Liver (tissue), 8 donors: ENCODE measurements at regions not wholly inside any gene's neighbourhood (a gene's known extent, or its start where the extent isn't known, plus 50 kb on each side); places are given as distances from the start of the nearest gene placed in this dataset.

Experiments
- DNase-seq: peaks from one replicate; pipeline ENCODE4 v3.0.0-alpha.2; 2017; ENCODE audit warnings: low spot score
- H3K27ac ChIP-seq, 2 donors: one replicate each; pipeline ENCODE4 v1.7.0; 2013; ENCODE audit warnings: inconsistent platforms in 2 of 2, low read length in 2 of 2, control low read depth in 1 of 2, low read depth in 1 of 2, mild to moderate bottlenecking in 1 of 2
- H3K27me3 ChIP-seq, 4 donors: one replicate each; pipeline versions ENCODE4 v1.6.1 to v1.7.0; 2013; ENCODE audit warnings: low read length in 3 of 4, inconsistent platforms in 1 of 4, mild to moderate bottlenecking in 1 of 4, moderate library complexity in 1 of 4; ENCODE audit not compliant: control insufficient read depth in 4 of 4, insufficient read depth in 4 of 4
- H3K36me3 ChIP-seq, 4 donors: one replicate each; pipeline versions ENCODE4 v1.6.1 to v1.7.0; 2013; ENCODE audit warnings: low read length in 3 of 4, mild to moderate bottlenecking in 3 of 4, low read depth in 1 of 4, moderate library complexity in 1 of 4; ENCODE audit not compliant: control insufficient read depth in 4 of 4, insufficient read depth in 3 of 4
- H3K4me1 ChIP-seq, 4 donors: one replicate each; pipeline versions ENCODE4 v1.6.1 to v1.7.0; 2013; ENCODE audit warnings: low read length in 3 of 4, mild to moderate bottlenecking in 3 of 4, moderate library complexity in 1 of 4; ENCODE audit not compliant: control insufficient read depth in 4 of 4, insufficient read depth in 4 of 4
- H3K4me3 ChIP-seq, 3 donors: one replicate each; pipeline versions ENCODE4 v1.6.1 to v1.7.0; 2013; ENCODE audit warnings: low read length in 3 of 3, control low read depth in 1 of 3, low read depth in 1 of 3, mild to moderate bottlenecking in 1 of 3
- H3K9ac ChIP-seq, 2 donors: one replicate each; pipeline ENCODE4 v1.7.0; 2013; ENCODE audit warnings: low read length in 2 of 2, mild to moderate bottlenecking in 2 of 2, moderate library complexity in 2 of 2, control low read depth in 1 of 2, low read depth in 1 of 2
- H3K9me3 ChIP-seq, 4 donors: one replicate each; pipeline versions ENCODE4 v1.6.1 to v1.7.0; 2013; ENCODE audit warnings: low read length in 3 of 4; ENCODE audit not compliant: control insufficient read depth in 4 of 4
- EGR1 ChIP-seq, 2 donors: IDR thresholded peaks; 2 replicates each; pipeline ENCODE4 v1.6.1; 2016 to 2018; ENCODE audit warnings: antibody characterized with exemption in 2 of 2, low read depth in 2 of 2
- FOXA1 ChIP-seq: IDR thresholded peaks from 2 replicates; pipeline ENCODE4 v1.6.1; 2016; ENCODE audit warnings: antibody characterized with exemption
- FOXA2 ChIP-seq: IDR thresholded peaks from 2 replicates; pipeline ENCODE4 v1.6.1; 2016; ENCODE audit warnings: antibody characterized with exemption
- GABPA ChIP-seq, 2 donors: IDR thresholded peaks in 1 of 2; conservative IDR thresholded peaks in 1 of 2; 2 replicates each; pipeline ENCODE4 v1.6.1; 2016; ENCODE audit warnings: antibody characterized with exemption in 2 of 2, mild to moderate bottlenecking in 1 of 2, moderate library complexity in 1 of 2
- HNF4A ChIP-seq, 2 donors: conservative IDR thresholded peaks; 2 replicates each; pipeline ENCODE4 v1.6.1; 2016; ENCODE audit warnings: antibody characterized with exemption in 2 of 2, mild to moderate bottlenecking in 2 of 2
- HNF4G ChIP-seq: IDR thresholded peaks from 2 replicates; pipeline ENCODE4 v1.6.1; 2016; ENCODE audit warnings: antibody characterized with exemption
- JUND ChIP-seq, 2 donors: IDR thresholded peaks; 2 replicates each; pipeline ENCODE4 v1.6.1; 2016; ENCODE audit warnings: antibody characterized with exemption in 2 of 2
- RAD21 ChIP-seq, 2 donors: IDR thresholded peaks; 2 replicates each; pipeline ENCODE4 v1.6.1; 2016; ENCODE audit warnings: antibody characterized with exemption in 2 of 2, mild to moderate bottlenecking in 2 of 2
- RXRA ChIP-seq, 2 donors: IDR thresholded peaks; 2 replicates each; pipeline ENCODE4 v1.6.1; 2017 to 2018; ENCODE audit warnings: antibody characterized with exemption in 2 of 2, mild to moderate bottlenecking in 1 of 2
- SP1 ChIP-seq: IDR thresholded peaks from 2 replicates; pipeline ENCODE4 v1.6.1; 2018; ENCODE audit warnings: antibody characterized with exemption, mild to moderate bottlenecking
- TAF1 ChIP-seq: conservative IDR thresholded peaks from 2 replicates; pipeline ENCODE4 v1.6.1; 2016; ENCODE audit warnings: antibody characterized with exemption, mild to moderate bottlenecking
- YY1 ChIP-seq: IDR thresholded peaks from 2 replicates; pipeline ENCODE4 v1.6.1; 2016; ENCODE audit warnings: antibody characterized with exemption, mild to moderate bottlenecking
- WGBS: extraction: QIAGEN DNeasy Blood & Tissue Kit; methylation state at CpG from one replicate; pipeline ENCODE4 v1.1.7; 2013; 5-methylcytosine and 5-hydroxymethylcytosine counted together
- TF ChIP-seq, protein P1 (sequence below): IDR thresholded peaks from 2 replicates; pipeline ENCODE4 v1.6.1; 2016; ENCODE audit warnings: antibody characterized with exemption
- TF ChIP-seq, protein P2 (sequence below): IDR thresholded peaks from 2 replicates; pipeline ENCODE4 v1.6.1; 2016; ENCODE audit warnings: antibody characterized with exemption, mild to moderate bottlenecking
- TF ChIP-seq, protein P3 (sequence below): IDR thresholded peaks from 2 replicates; pipeline ENCODE4 v1.6.1; 2016; ENCODE audit warnings: antibody characterized with exemption
- TF ChIP-seq, protein P4 (sequence below): fragments of 150-350 bp; IDR thresholded peaks from 2 replicates; pipeline ENCODE4 v1.5.1; 2017; ENCODE audit warnings: improper control_type of control experiment, low read depth, low read length; ENCODE audit not compliant: missing input control
- donor health status: healthy.
- donor health status: healthy.
- donor health status: healthy.
- donor health status: healthy.
- donor health status: healthy.

DNA sequence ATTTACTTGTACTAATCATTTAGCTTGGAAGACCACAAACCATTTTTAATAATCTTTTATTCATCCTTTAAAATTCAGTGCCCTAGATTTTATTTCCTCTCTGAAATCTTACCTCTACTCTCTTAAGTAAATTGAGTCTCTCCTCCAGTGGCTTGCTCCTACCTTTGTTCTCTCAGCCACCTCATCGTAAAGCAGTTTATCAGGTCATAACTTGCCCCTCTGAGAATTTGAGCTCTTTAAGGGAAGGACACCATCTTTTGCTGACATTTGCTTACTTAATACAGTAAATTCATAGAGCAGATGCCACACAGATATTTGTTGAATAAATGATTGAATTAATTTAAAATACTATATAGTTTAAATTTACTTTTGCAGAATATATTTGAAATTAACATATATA lies 794.3 kb downstream of the C12orf50 start (continued):
- TF ChIP-seq, protein P1, sequence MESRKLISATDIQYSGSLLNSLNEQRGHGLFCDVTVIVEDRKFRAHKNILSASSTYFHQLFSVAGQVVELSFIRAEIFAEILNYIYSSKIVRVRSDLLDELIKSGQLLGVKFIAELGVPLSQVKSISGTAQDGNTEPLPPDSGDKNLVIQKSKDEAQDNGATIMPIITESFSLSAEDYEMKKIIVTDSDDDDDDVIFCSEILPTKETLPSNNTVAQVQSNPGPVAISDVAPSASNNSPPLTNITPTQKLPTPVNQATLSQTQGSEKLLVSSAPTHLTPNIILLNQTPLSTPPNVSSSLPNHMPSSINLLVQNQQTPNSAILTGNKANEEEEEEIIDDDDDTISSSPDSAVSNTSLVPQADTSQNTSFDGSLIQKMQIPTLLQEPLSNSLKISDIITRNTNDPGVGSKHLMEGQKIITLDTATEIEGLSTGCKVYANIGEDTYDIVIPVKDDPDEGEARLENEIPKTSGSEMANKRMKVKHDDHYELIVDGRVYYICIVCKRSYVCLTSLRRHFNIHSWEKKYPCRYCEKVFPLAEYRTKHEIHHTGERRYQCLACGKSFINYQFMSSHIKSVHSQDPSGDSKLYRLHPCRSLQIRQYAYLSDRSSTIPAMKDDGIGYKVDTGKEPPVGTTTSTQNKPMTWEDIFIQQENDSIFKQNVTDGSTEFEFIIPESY: no peak

DNA sequence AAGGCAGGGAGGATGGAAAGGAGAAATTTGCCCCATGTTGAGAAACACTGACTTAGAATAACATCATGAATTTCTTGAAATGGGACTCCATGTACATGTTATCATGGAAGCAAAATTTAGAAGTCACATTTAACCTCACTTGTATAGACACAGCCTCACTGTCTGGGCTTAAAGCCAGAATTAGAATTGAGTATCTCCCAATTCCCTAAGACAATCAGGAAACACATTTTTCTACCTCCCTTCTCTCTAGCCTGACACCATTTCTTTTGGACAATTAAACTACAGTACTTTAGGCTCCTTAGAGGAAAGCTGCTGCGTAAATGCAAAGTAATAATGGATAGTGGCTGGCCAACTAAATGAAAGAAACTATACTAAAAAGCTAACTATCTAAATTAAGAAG lies 795.5 kb downstream of the C12orf50 start:
- Histone ChIP-seq H3K4me1 (no peaks in the 10 kb centered on the region), H3K9ac (no peak overlapping the region), H3K4me3 (no peak overlapping the region), H3K27ac (no peak overlapping the region), H3K9me3 (no peaks in the 10 kb centered on the region), H3K27me3 (no peaks in the 10 kb centered on the region), H3K36me3 (no peaks in the 10 kb centered on the region)
- no peak for DNase-seq
- WGBS: 84% methylated on average over 1 of the region's 1 CpG
- TF ChIP-seq JUND (IDR thresholded peaks at IDR 0.05) (no peak), RAD21 (IDR thresholded peaks at IDR 0.05) (no peak), GABPA (IDR thresholded peaks at IDR 0.05 in 1 of 2, conservative IDR thresholded peaks at IDR 0.05 in 1 of 2) (no peak), FOXA1 (no peak), EGR1 (IDR thresholded peaks at IDR 0.05; ENCODE audit: low read depth in 2 of 2) (no peak), HNF4G (no peak), YY1 (no peak), RXRA (IDR thresholded peaks at IDR 0.05) (no peak), TAF1 (no peak), FOXA2 (no peak), SP1 (no peak), HNF4A (conservative IDR thresholded peaks at IDR 0.05) (no peak)
- TF ChIP-seq, protein P2, sequence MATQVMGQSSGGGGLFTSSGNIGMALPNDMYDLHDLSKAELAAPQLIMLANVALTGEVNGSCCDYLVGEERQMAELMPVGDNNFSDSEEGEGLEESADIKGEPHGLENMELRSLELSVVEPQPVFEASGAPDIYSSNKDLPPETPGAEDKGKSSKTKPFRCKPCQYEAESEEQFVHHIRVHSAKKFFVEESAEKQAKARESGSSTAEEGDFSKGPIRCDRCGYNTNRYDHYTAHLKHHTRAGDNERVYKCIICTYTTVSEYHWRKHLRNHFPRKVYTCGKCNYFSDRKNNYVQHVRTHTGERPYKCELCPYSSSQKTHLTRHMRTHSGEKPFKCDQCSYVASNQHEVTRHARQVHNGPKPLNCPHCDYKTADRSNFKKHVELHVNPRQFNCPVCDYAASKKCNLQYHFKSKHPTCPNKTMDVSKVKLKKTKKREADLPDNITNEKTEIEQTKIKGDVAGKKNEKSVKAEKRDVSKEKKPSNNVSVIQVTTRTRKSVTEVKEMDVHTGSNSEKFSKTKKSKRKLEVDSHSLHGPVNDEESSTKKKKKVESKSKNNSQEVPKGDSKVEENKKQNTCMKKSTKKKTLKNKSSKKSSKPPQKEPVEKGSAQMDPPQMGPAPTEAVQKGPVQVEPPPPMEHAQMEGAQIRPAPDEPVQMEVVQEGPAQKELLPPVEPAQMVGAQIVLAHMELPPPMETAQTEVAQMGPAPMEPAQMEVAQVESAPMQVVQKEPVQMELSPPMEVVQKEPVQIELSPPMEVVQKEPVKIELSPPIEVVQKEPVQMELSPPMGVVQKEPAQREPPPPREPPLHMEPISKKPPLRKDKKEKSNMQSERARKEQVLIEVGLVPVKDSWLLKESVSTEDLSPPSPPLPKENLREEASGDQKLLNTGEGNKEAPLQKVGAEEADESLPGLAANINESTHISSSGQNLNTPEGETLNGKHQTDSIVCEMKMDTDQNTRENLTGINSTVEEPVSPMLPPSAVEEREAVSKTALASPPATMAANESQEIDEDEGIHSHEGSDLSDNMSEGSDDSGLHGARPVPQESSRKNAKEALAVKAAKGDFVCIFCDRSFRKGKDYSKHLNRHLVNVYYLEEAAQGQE: no peak
- TF ChIP-seq, protein P1: no peak
- TF ChIP-seq, protein P3, sequence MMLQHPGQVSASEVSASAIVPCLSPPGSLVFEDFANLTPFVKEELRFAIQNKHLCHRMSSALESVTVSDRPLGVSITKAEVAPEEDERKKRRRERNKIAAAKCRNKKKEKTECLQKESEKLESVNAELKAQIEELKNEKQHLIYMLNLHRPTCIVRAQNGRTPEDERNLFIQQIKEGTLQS: no peak

DNA sequence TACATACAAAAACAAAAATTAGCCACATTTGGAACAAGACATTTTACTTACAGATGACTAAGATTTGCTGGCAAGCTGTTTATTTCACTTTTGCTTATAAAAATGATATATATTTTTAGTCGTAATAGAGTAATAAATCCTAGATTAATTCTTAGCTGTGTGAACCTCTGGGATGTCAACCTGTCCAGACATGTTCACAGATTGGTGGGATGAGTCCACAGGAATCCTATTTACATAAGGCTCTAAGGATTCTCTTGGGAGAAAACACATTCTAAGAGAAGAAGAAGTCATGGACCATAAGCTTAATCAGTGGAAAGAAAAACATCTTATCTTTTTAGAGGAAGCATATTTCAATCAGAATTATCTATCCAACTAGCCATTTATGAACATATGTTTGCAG lies 797.4 kb downstream of the C12orf50 start:
- H3K4me3 ChIP-seq: no peak overlapping the region
- WGBS: 69% methylated on average over 1 of the region's 1 CpG
- H3K36me3 ChIP-seq: no peaks in the 10 kb centered on the region
- no peak for DNase-seq
- no peaks in the 10 kb centered on the region for H3K9me3 ChIP-seq
- no peaks in the 10 kb centered on the region for H3K4me1 ChIP-seq
- no peaks in the 10 kb centered on the region for H3K27me3 ChIP-seq
- H3K9ac ChIP-seq: no peak overlapping the region
- no peak overlapping the region for H3K27ac ChIP-seq
- TF ChIP-seq FOXA2: no peak
- TF ChIP-seq, protein P4, sequence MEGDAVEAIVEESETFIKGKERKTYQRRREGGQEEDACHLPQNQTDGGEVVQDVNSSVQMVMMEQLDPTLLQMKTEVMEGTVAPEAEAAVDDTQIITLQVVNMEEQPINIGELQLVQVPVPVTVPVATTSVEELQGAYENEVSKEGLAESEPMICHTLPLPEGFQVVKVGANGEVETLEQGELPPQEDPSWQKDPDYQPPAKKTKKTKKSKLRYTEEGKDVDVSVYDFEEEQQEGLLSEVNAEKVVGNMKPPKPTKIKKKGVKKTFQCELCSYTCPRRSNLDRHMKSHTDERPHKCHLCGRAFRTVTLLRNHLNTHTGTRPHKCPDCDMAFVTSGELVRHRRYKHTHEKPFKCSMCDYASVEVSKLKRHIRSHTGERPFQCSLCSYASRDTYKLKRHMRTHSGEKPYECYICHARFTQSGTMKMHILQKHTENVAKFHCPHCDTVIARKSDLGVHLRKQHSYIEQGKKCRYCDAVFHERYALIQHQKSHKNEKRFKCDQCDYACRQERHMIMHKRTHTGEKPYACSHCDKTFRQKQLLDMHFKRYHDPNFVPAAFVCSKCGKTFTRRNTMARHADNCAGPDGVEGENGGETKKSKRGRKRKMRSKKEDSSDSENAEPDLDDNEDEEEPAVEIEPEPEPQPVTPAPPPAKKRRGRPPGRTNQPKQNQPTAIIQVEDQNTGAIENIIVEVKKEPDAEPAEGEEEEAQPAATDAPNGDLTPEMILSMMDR: no peak
- TF ChIP-seq RXRA (IDR thresholded peaks at IDR 0.05): no peak
- TF ChIP-seq, protein P2: no peak
- no peak for TF ChIP-seq HNF4A (conservative IDR thresholded peaks at IDR 0.05)
- no peak for TF ChIP-seq SP1
